ENCODE measurements at regions not wholly inside any gene's neighbourhood (a gene's known extent, or its start where the extent isn't known, plus 50 kb on each side); places are given as distances from the start of the nearest gene placed in this dataset.
"Not testable (repeated sequence)": the region's sequence is repeated elsewhere in the genome, so short reads cannot be mapped to it uniquely, and the experiment has no call there.

DNA sequence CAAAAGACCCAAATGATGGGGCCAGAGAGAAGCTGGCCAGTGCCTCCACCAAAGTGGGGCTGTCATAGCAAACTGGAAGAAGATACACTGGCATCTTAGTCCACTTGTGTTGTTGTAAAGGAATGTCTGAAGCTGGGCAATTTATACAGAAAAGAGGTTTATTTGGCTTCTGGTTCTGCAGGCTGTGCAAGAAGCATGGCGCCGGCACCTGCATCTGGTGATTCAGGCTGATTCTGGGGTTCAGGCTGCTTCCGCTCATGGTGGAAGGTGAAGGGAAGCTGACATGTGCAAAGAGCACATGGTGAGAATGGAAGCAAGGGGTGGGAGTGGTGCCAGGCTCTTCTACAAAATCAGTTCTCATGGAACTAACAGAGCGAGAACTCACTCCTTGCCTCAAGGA, 135.9 kb upstream of the TWIST2 start:
- DNase-seq (ENCODE audit: extremely low read depth, low read depth), result no peak

GRCh38 chr2:238713198-238713826, 134.6 kb upstream of the TWIST2 start:
- no peak for DNase-seq (ENCODE audit: extremely low read depth, low read depth)

DNA sequence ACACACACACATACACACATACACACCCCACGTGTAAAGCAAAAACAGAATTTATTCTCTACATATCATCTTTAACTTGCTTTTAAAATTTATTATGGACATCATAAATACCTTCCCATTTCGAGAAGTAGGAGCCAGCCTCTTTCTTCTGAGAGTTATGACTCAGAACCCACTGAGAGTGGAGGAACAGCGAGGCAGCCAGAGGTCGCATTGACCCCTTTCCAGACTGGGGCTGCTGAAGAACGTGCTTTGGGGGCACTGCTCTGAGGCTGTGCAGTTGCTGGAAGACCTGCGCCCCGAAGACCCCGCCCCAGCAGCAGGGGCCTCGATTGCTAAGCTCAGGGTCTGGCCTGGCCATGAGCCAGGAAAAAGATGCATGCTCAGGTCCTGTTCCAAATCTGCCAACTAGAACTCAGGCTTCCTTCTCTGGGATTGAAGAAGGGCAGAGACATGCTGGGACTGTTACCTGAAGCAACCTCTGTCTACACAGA, 133.8 kb upstream of the TWIST2 start:
- no peak for DNase-seq (ENCODE audit: extremely low read depth, low read depth)

DNA sequence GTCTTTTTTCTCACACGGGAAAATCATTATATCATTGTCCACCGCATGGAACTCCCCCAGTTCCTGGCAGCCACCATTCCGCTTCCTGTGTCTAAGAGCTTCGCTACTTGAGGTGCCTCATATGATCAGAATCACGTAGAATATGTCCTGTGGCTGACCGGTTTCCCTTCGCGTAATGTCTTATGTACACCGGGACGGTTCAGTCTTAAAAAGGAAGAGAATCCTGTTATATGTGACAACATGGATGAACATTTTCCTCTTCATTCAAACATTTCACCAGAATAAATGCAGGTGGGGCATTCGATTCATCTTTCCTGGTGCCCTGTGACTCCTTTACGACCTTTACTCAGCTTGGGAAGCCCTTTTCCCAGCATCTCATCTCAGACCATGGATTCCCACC, 131.7 kb upstream of the TWIST2 start:
- no peak for DNase-seq (ENCODE audit: extremely low read depth, low read depth)

DNA sequence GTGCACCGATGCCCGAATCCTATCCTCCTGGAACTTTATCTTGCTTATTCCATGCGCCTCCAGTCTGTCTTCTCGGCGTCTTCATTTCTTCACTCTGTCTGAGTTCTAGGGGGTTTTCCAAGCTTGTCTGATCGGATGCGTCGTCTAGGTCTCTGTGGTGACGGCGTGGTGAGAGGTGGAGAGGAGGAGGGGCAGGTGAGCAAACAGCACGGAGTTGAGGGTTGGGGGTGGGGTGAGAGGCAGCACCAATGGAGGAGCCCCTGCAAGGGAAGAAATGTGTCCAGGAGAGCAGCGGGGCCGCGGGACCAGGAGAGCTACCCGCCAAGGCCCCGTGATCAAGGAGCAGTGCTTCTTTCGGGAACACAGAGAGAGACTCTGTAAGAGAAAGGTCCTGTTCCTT, 131.3 kb upstream of the TWIST2 start:
- no peak for DNase-seq (ENCODE audit: extremely low read depth, low read depth)

GRCh38 chr2:238717084-238717483, 130.8 kb upstream of the TWIST2 start:
- DNase-seq (ENCODE audit: extremely low read depth, low read depth), result no peak

- DNase-seq (ENCODE audit: extremely low read depth, low read depth), result no peak
These were observed 128.2 kb upstream of the TWIST2 start for GRCh38 chr2:238719641-238720040.

GRCh38 chr2:238720232-238720672, 127.6 kb upstream of the TWIST2 start:
- peak; percentile 26 for DNase-seq (ENCODE audit: extremely low read depth, low read depth)

DNA sequence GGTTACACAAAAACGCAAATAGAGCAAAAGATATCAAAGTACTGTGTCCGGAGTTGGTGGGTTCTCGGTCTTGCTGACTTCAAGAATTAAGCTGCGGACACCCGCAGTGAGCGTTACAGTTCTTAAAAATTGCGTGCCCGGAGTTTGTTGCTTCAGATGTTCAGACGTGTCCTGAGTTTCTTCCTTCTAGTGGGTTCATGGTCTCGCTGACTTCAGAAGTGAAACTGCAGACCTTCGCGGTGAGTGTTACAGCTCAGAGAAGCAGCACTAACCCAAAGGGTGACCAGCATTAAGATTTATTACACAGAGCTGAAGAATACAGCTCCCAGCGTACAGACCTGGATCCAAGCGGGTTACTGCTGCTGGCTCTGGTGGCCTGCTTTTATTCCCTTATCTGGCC, 125.7 kb upstream of the TWIST2 start:
- DNase-seq (ENCODE audit: extremely low read depth, low read depth), result no peak

GRCh38 chr2:238722883-238723282, 125.0 kb upstream of the TWIST2 start:
- no peak for DNase-seq (ENCODE audit: extremely low read depth, low read depth)

- DNase-seq (ENCODE audit: extremely low read depth, low read depth), result not testable (repeated sequence)
These were observed 124.1 kb upstream of the TWIST2 start for GRCh38 chr2:238723740-238724320.

GRCh38 chr2:238724728-238725127, 123.2 kb upstream of the TWIST2 start:
- DNase-seq (ENCODE audit: extremely low read depth, low read depth), result no peak

GRCh38 chr2:238725298-238725697, 122.6 kb upstream of the TWIST2 start:
- no peak for DNase-seq (ENCODE audit: extremely low read depth, low read depth)

DNA sequence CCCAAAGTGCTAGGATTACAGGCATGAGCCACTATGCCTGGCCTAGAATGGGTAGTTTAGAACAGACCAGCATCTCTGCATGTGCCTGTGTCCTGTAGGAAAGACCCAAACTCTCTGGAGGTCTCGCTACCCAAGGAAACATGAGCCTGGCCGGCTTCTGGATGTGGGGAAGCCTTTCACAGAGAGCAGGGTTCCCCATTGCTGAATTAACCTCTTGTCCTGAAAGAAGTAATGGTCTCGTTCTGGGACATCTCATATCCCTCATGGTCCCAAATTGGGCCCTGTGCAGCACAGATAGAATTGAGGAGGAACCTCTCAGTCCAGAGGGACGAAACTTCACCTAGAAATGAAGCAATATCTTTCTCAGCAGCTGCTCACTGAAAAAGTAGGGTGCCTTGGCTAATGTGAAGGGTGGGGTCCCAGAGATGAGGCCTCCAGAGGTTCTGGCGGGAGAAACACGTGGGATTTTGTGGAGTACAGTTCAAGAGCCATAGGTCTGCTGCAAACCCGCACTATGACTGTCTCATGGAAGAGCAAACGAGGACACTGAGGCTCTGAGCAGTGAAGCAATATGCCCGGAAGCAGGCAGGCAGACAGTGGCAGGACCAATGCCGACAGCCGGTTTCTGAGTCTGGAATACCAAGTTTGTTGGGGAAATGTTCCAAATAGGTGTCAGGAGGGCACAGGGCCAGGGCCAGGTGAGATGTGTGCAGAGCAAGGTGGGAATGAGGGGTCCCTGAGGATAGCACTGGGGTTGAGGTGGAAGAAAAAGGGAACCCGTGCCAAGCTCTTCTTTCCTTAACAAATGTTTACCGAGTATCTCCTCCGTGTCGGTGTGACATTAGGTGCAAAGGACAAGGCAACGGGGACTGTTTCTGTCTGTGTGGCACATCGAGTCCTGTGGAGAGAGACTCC, 121.0 kb upstream of the TWIST2 start:
- no peak for DNase-seq (ENCODE audit: extremely low read depth, low read depth)

DNA sequence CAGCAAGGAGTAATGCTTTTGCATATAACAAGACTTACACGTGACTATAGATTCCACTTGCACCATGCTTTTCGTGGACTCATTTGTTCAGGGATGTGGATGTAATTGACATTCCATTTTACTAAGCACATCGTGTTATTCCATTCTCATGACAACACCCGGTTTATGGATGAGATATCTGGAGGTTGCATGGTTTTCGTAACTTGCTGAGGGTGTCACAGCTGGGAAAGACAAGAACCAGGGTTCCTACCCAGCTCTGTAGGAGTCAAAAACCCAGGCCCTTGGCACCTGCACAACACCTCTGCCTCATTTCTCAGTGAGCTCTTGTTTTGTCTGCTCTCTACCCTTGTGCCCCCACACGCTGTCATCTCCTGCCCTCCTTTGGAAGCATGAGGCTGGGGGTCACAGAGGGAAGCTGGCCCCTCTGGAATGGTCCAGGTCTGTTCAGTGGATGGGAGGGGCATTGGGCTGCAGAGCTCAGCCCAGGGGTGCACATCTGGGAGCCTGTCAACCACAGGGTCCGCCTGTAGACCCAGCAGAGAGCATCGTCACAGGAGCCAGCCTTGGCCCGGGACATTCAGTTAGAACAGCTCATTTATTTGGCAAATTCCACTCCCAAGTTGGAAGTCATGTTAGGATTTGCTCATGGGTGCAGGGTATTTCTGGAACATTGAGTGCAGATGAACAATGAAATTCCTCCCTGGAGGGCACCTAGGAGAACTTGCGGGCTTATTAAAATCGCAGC, 120.1 kb upstream of the TWIST2 start:
- no peak for DNase-seq (ENCODE audit: extremely low read depth, low read depth)

GRCh38 chr2:238728330-238729260, 119.3 kb upstream of the TWIST2 start:
- DNase-seq (ENCODE audit: extremely low read depth, low read depth), result no peak

DNA sequence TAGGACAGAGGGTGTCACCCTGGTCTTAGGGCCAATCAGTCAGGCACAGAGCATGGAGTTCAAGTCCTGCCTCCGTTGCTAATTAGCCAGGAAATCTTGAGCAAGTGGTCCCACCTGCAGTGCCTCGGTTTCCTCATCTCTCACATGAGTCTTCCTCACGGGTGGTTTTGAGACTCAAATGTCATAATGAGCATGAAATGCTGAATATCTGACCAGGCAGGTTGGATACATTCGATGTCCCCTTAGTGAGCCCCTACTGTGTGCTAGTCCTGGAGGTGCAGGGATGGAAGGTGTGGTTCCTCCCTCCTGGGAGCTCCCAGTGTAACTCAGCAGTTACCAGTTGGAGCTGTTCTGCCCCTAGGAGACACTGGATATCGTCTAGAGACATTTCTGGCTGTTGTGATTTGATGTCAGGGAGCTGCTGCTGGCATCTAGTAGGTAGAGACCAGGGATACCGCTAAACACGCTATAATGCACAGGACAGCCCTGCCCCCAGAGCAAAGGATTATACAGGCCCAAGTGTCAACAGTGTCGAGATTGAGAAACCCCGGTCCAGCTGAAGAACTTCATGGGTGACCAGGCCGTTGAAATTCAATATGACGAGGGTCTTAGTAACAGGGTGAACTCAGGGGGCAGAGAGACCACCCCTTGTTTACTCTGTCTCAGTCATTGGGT, 118.5 kb upstream of the TWIST2 start:
- DNase-seq (ENCODE audit: extremely low read depth, low read depth), result no peak

DNA sequence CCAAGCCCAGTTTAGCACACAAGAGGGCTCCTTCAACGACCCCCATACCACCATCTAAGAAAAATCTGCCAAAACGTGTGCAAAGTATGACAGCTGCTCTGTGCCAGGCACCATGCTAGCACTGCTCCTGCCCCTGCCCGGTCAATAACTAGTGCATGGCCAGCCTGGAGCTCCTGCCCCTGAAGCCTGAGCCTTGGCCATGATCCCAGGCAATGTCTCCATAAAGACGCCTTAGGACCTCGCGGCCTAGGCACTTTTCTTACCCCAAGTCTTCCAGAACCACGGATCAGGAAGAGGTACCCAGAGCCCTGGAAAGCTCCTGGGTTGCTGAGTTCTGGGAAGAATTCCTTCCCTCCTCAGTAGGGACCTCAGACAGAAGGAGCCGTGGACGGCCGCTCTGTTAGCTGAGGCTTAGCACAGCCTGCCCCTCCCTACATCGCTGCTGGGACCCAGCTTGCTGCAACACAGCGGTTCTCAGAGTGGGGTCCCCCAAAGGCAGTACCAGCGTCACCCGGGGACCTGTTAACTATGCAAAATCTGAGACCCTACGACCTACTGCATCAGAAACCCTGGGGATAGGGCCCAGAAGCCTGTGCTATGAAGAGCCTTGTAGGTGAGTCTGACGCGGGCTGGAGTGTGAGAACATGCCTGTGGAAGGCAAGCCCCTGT, 117.8 kb upstream of the TWIST2 start:
- DNase-seq (ENCODE audit: extremely low read depth, low read depth), result no peak

DNA sequence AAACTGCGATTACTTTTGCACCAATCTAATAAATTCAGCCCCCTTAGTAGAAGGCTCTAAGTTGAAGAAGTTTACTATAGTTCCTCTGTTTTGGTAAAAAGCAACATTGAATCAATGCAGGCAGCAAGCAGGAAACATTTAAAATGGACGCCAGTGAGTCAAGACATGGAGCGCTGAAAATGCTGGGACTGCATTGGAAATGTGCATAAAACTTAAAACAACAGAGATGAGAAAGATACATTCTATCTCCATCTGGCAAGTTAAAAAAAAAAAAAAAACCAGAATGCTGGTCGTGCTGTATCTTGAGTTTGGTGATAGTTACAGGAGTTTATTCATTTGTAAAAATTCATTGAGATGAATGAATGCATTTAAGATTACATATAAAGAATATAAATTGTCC, 117.0 kb upstream of the TWIST2 start:
- DNase-seq (ENCODE audit: extremely low read depth, low read depth), result no peak

Data from NCI-H460 (cell line).